Keratinocyte (primary cell): ENCODE measurements at regions not wholly inside any gene's neighbourhood (a gene's known extent, or its start where the extent isn't known, plus 50 kb on each side); places are given as distances from the start of the nearest gene placed in this dataset.

Source experiments
- DNase-seq: peaks from one replicate; pipeline ENCODE4 v3.0.0-alpha.2; 2011; ENCODE audit warnings: low read depth, missing footprints, low spot score
- FAIRE-seq: peaks from 2 replicates; lab custom pipeline; 2011; peaks lifted over from hg19 to GRCh38; lab: Jason Lieb, UNC
- H2AFZ ChIP-seq: 2 replicates; pipeline ENCODE4 v1.6.0; 2012; ENCODE audit warnings: low read length, control low read depth, inconsistent platforms; ENCODE audit not compliant: control insufficient read depth
- H3K27ac ChIP-seq: 2 replicates; pipeline ENCODE4 v1.5.1; 2011; ENCODE audit warnings: low read length; ENCODE audit not compliant: control insufficient read depth, insufficient read depth
- H3K27me3 ChIP-seq: 3 replicates; pipeline ENCODE4 v1.6.0; 2011; ENCODE audit warnings: low read length; ENCODE audit not compliant: control insufficient read depth, insufficient read depth; ENCODE audit errors: extremely low read depth
- H3K36me3 ChIP-seq, 2 experiments: 2 replicates in 1 of 2; 3 replicates in 1 of 2; pipeline ENCODE4 v1.5.1; 2011; ENCODE audit warnings: low read length in 2 of 2, mild to moderate bottlenecking in 1 of 2; ENCODE audit not compliant: control insufficient read depth in 2 of 2, insufficient read depth in 2 of 2; ENCODE audit errors: extremely low read depth in 1 of 2
- H3K4me1 ChIP-seq: 3 replicates; pipeline ENCODE4 v1.5.1; 2011; ENCODE audit warnings: low read length; ENCODE audit not compliant: control insufficient read depth, insufficient read depth; ENCODE audit errors: extremely low read depth
- H3K4me2 ChIP-seq: 3 replicates; pipeline ENCODE4 v1.6.0; 2011; ENCODE audit warnings: low read depth, low read length; ENCODE audit not compliant: control insufficient read depth, insufficient read depth; ENCODE audit errors: extremely low read depth
- H3K4me3 ChIP-seq, 3 experiments: fragments of 200-600 bp in 1 of 3; sonication (generic) in 1 of 3; 2 replicates in 2 of 3; 3 replicates in 1 of 3; pipeline ENCODE4 v1.5.1; 2011 to 2016; ENCODE audit warnings: low read length in 3 of 3, mild to moderate bottlenecking in 3 of 3, control low read depth in 2 of 3, inconsistent platforms in 1 of 3, low read depth in 1 of 3, mixed read lengths in 1 of 3, mixed run types in 1 of 3, moderate library complexity in 1 of 3; ENCODE audit not compliant: control insufficient read depth in 2 of 3, insufficient read depth in 2 of 3; ENCODE audit errors: extremely low read depth in 1 of 3
- H3K79me2 ChIP-seq: 2 replicates; pipeline ENCODE4 v1.6.0; 2012; ENCODE audit warnings: low read length; ENCODE audit not compliant: control insufficient read depth, insufficient read depth
- H3K9ac ChIP-seq: 3 replicates; pipeline ENCODE4 v1.6.0; 2011; ENCODE audit warnings: low read length; ENCODE audit not compliant: control insufficient read depth, insufficient read depth; ENCODE audit errors: extremely low read depth
- H3K9me1 ChIP-seq: 3 replicates; pipeline ENCODE4 v1.6.0; 2011; ENCODE audit warnings: low read length; ENCODE audit not compliant: control insufficient read depth, insufficient read depth; ENCODE audit errors: extremely low read depth
- H3K9me3 ChIP-seq: 2 replicates; pipeline ENCODE4 v1.5.1; 2012; ENCODE audit warnings: low read depth, low read length; ENCODE audit not compliant: control insufficient read depth
- H4K20me1 ChIP-seq: 3 replicates; pipeline ENCODE4 v1.6.0; 2011; ENCODE audit warnings: low read length; ENCODE audit not compliant: control insufficient read depth, insufficient read depth; ENCODE audit errors: extremely low read depth
- CTCF ChIP-seq, 3 experiments: IDR thresholded peaks in 1 of 3; conservative IDR thresholded peaks in 1 of 3; optimal IDR thresholded peaks in 1 of 3; 2 replicates in 2 of 3; 3 replicates in 1 of 3; pipeline versions ENCODE3 to v1.5.1; 2011; ENCODE audit warnings: low read length in 3 of 3, mild to moderate bottlenecking in 3 of 3, moderate library complexity in 2 of 3, control low read depth in 1 of 3, inconsistent platforms in 1 of 3; ENCODE audit not compliant: insufficient read depth in 2 of 3; ENCODE audit errors: extremely low read depth in 1 of 3
- EZH2 ChIP-seq: IDR thresholded peaks from one replicate; pipeline ENCODE4 v1.6.1; 2012; ENCODE audit warnings: inconsistent platforms, mild to moderate bottlenecking, low read length, moderate library complexity
- dilution Hi-C: fragments of 300-500 bp; cut with MboI; formaldehyde crosslinking; loops from one replicate; pipeline ENCODE4 v1.7.0; 2020; ENCODE audit warnings: low sequenced_read_pairs; ENCODE audit not compliant: extremely low pct_ligation_motif_present

GRCh38 chr16:65463652-65464260 lies 341.9 kb upstream of the CDH11 start:
- Histone ChIP-seq H3K27ac (no peak overlapping the region), H3K9ac (no peak overlapping the region), H3K9me3 (no peaks in the 10 kb centered on the region), H3K79me2 (no peaks in the 10 kb centered on the region), H3K4me1 (no peaks in the 10 kb centered on the region), H4K20me1 (no peaks in the 10 kb centered on the region), H3K9me1 (no peaks in the 10 kb centered on the region), H3K27me3 (no peaks in the 10 kb centered on the region), H3K4me2 (no peak overlapping the region), H2AFZ (no peak overlapping the region), H3K4me3 (no peak overlapping the region), H3K36me3 (no peaks in the 10 kb centered on the region)
- TF ChIP-seq EZH2: no peak
- TF ChIP-seq CTCF (optimal IDR thresholded peaks at IDR 0.05 in 1 of 3, IDR thresholded peaks at IDR 0.05 in 1 of 3, conservative IDR thresholded peaks at IDR 0.05 in 1 of 3; ENCODE audit: extremely low read depth in 1 of 3, insufficient read depth in 2 of 3, low read length in 3 of 3): no peak
- dilution Hi-C loops: no loop called here
- DNase-seq: no peak
- no peak for FAIRE-seq

GRCh38 chr16:65457084-65457483 lies 335.2 kb upstream of the CDH11 start:
- Histone ChIP-seq H3K79me2 (no peaks in the 10 kb centered on the region), H3K27ac (no peak overlapping the region), H2AFZ (no peak overlapping the region), H3K4me3 (no peak overlapping the region), H3K9me3 (no peaks in the 10 kb centered on the region), H3K27me3 (no peaks in the 10 kb centered on the region), H3K4me1 (no peaks in the 10 kb centered on the region), H3K4me2 (no peak overlapping the region), H4K20me1 (no peaks in the 10 kb centered on the region), H3K36me3 (no peaks in the 10 kb centered on the region), H3K9ac (no peak overlapping the region), H3K9me1 (no peaks in the 10 kb centered on the region)
- no peak for TF ChIP-seq EZH2
- dilution Hi-C loops: no loop called here
- DNase-seq (no peak), FAIRE-seq (no peak)

GRCh38 chr16:65455761-65456160 lies 333.9 kb upstream of the CDH11 start:
- Histone ChIP-seq H4K20me1 (no peaks in the 10 kb centered on the region), H3K4me2 (no peak overlapping the region), H3K9ac (no peak overlapping the region), H2AFZ (no peak overlapping the region), H3K9me1 (no peaks in the 10 kb centered on the region), H3K4me3 (no peak overlapping the region), H3K36me3 (no peaks in the 10 kb centered on the region), H3K4me1 (no peaks in the 10 kb centered on the region), H3K27ac (no peak overlapping the region), H3K79me2 (no peaks in the 10 kb centered on the region), H3K27me3 (no peaks in the 10 kb centered on the region), H3K9me3 (no peaks in the 10 kb centered on the region)
- FAIRE-seq (no peak), DNase-seq (no peak)
- TF ChIP-seq EZH2 (no peak), CTCF (optimal IDR thresholded peaks at IDR 0.05 in 1 of 3, IDR thresholded peaks at IDR 0.05 in 1 of 3, conservative IDR thresholded peaks at IDR 0.05 in 1 of 3; ENCODE audit: extremely low read depth in 1 of 3, insufficient read depth in 2 of 3, low read length in 3 of 3) (no peak)
- dilution Hi-C loops: no loop called here
